Lower leg skin (tissue), 4 donors: ENCODE measurements at regions not wholly inside any gene's neighbourhood (a gene's known extent, or its start where the extent isn't known, plus 50 kb on each side); places are given as distances from the start of the nearest gene placed in this dataset.

Source experiments
- DNase-seq, 2 donors: peaks; one replicate each; pipeline ENCODE4 v3.0.0-alpha.2; 2019; ENCODE audit warnings: low spot score in 2 of 2
- H3K4me3 ChIP-seq: fragments of 200-600 bp; sonication (generic); 2 replicates; pipeline ENCODE4 v1.5.1; 2017; ENCODE audit warnings: mild to moderate bottlenecking, low read depth; ENCODE audit not compliant: poor library complexity, severe bottlenecking
- CTCF ChIP-seq, 3 donors: fragments of 450-650 bp; IDR thresholded peaks; one replicate each; pipeline ENCODE4 v1.5.1; 2016; ENCODE audit warnings: antibody characterized with exemption in 3 of 3, mild to moderate bottlenecking in 3 of 3, moderate library complexity in 2 of 3
- POLR2A ChIP-seq, 2 donors: fragments of 450-650 bp; IDR thresholded peaks; one replicate each; pipeline ENCODE4 v1.6.1; 2016 to 2017; ENCODE audit warnings: antibody characterized with exemption in 2 of 2, mild to moderate bottlenecking in 1 of 2, moderate library complexity in 1 of 2
- WGBS, 2 donors: methylation state at CpG; one replicate each; pipeline ENCODE4 v1.1.5; 2018; 5-methylcytosine and 5-hydroxymethylcytosine counted together
- intact Hi-C: fragments of 100-400 bp; cut with DNase I; formaldehyde crosslinking; loops from one replicate; pipeline ENCODE4 v1.15.0; 2023; ENCODE audit warnings: low total_unique reads

- DNase-seq, result no peak
- TF ChIP-seq CTCF (IDR thresholded peaks at IDR 0.05) (no peak), POLR2A (IDR thresholded peaks at IDR 0.05) (no peak)
- H3K4me3 ChIP-seq, result no peak overlapping the region
- WGBS, 2 donors, result 76 to 86% methylated on average over 4 of the region's 4 CpGs
- intact Hi-C loops, result no loop called here
Observed at GRCh38 chr10:44512431-44513022, 127.6 kb upstream of the CXCL12 start.

- WGBS, 2 donors, result 47 to 59% methylated on average over 5 of the region's 5 CpGs
- DNase-seq, result no peak
- no peak for TF ChIP-seq POLR2A (IDR thresholded peaks at IDR 0.05)
- TF ChIP-seq CTCF (IDR thresholded peaks at IDR 0.05), result no peak
- intact Hi-C loops, result no loop called here
- H3K4me3 ChIP-seq, result no peak overlapping the region
Observed at GRCh38 chr10:44513591-44513990, 128.7 kb upstream of the CXCL12 start.

- intact Hi-C loops, result no loop called here
- no peak for DNase-seq
- no peak overlapping the region for H3K4me3 ChIP-seq
- WGBS, 2 donors, result 65% methylated on average over 6 of the region's 6 CpGs
- no peak for TF ChIP-seq POLR2A (IDR thresholded peaks at IDR 0.05)
- no peak for TF ChIP-seq CTCF (IDR thresholded peaks at IDR 0.05)
Observed at GRCh38 chr10:44516891-44517290, 132.0 kb upstream of the CXCL12 start.

- TF ChIP-seq POLR2A (IDR thresholded peaks at IDR 0.05) (no peak), CTCF (IDR thresholded peaks at IDR 0.05) (no peak)
- DNase-seq, result no peak
- WGBS, 2 donors, result 63 to 81% methylated on average over 7 of the region's 7 CpGs
- no peak overlapping the region for H3K4me3 ChIP-seq
- intact Hi-C loops, result no loop called here
Observed at GRCh38 chr10:44517635-44518034, 132.7 kb upstream of the CXCL12 start.

- DNase-seq, result no peak
- TF ChIP-seq POLR2A (IDR thresholded peaks at IDR 0.05), result no peak
- TF ChIP-seq CTCF (IDR thresholded peaks at IDR 0.05), result no peak
- intact Hi-C loops, result no loop called here
- H3K4me3 ChIP-seq, result no peak overlapping the region
- WGBS, 2 donors, result 41 to 65% methylated on average over 2 of the region's 2 CpGs
Observed at GRCh38 chr10:44519361-44519760, 134.5 kb upstream of the CXCL12 start.

- no peak overlapping the region for H3K4me3 ChIP-seq
- DNase-seq, result no peak
- intact Hi-C loops, result no loop called here
- no peak for TF ChIP-seq POLR2A (IDR thresholded peaks at IDR 0.05)
- no peak for TF ChIP-seq CTCF (IDR thresholded peaks at IDR 0.05)
- 85 to 87% methylated on average over 2 of the region's 2 CpGs for WGBS, 2 donors
Observed at GRCh38 chr10:44520651-44521050, 135.8 kb upstream of the CXCL12 start.
